Ascending aorta (tissue), 2 donors: ENCODE measurements at regions not wholly inside any gene's neighbourhood (a gene's known extent, or its start where the extent isn't known, plus 50 kb on each side); places are given as distances from the start of the nearest gene placed in this dataset.

ENCODE experiments used
- DNase-seq, 2 donors: peaks; one replicate each; pipeline ENCODE4 v3.0.0-alpha.2; 2019; ENCODE audit warnings: low spot score in 2 of 2
- H3K27ac ChIP-seq, 2 donors: fragments of 200-600 bp; sonication (generic); one replicate each; pipeline ENCODE4 v1.5.1; 2016 to 2017; ENCODE audit warnings: mild to moderate bottlenecking in 1 of 2
- H3K27me3 ChIP-seq: fragments of 200-600 bp; sonication (generic); one replicate; pipeline ENCODE4 v1.5.1; 2017
- H3K36me3 ChIP-seq, 2 donors: fragments of 200-600 bp; sonication (generic); one replicate each; pipeline ENCODE4 v1.5.1; 2016
- H3K4me1 ChIP-seq, 2 donors: fragments of 200-600 bp; sonication (generic); one replicate each; pipeline ENCODE4 v1.5.1; 2016 to 2017; ENCODE audit warnings: mild to moderate bottlenecking in 1 of 2
- H3K4me3 ChIP-seq, 2 donors: fragments of 200-600 bp; sonication (generic); one replicate each; pipeline ENCODE4 v1.5.1; 2016 to 2017; ENCODE audit warnings: mild to moderate bottlenecking in 1 of 2
- H3K9me3 ChIP-seq, 2 donors: fragments of 200-600 bp; sonication (generic); one replicate each; pipeline ENCODE4 v1.5.1; 2016
- CTCF ChIP-seq, 3 experiments: fragments of 200-600 bp in 2 of 3; fragments of 450-650 bp in 1 of 3; sonication (generic) in 2 of 3; IDR thresholded peaks; one replicate each; pipeline ENCODE4 v1.5.1; 2016 to 2019; ENCODE audit warnings: antibody characterized with exemption in 3 of 3, mild to moderate bottlenecking in 1 of 3, moderate library complexity in 1 of 3
- intact Hi-C: fragments of 100-400 bp; cut with DNase I; formaldehyde crosslinking; loops from one replicate; pipeline ENCODE4 v1.15.1; 2023

- peaks cover 0 to 2% of the 10 kb centered on the region in 2 donors for H3K4me1 ChIP-seq
- no peaks in the 10 kb centered on the region for H3K27me3 ChIP-seq
- no peak overlapping the region for H3K27ac ChIP-seq
- intact Hi-C loops, result no loop called here
- H3K9me3 ChIP-seq, result no peaks in the 10 kb centered on the region
- no peak for DNase-seq
- H3K4me3 ChIP-seq, result no peak overlapping the region
- no peaks in the 10 kb centered on the region for H3K36me3 ChIP-seq
- TF ChIP-seq CTCF (IDR thresholded peaks at IDR 0.05), result no peak
These were observed 121.4 kb upstream of the ZNF618 start for GRCh38 chr9:113754739-113755138.

- no peak for DNase-seq
- H3K9me3 ChIP-seq, result no peaks in the 10 kb centered on the region
- H3K27ac ChIP-seq, result no peak overlapping the region
- intact Hi-C loops, result no loop called here
- H3K4me1 ChIP-seq, result peaks cover 0 to 2% of the 10 kb centered on the region in 2 donors
- H3K36me3 ChIP-seq, result no peaks in the 10 kb centered on the region
- H3K27me3 ChIP-seq, result no peaks in the 10 kb centered on the region
- H3K4me3 ChIP-seq, result no peak overlapping the region
- TF ChIP-seq CTCF (IDR thresholded peaks at IDR 0.05), result no peak
These were observed 120.7 kb upstream of the ZNF618 start for GRCh38 chr9:113755433-113755832.

- Histone ChIP-seq H3K36me3 (no peaks in the 10 kb centered on the region), H3K27me3 (no peaks in the 10 kb centered on the region), H3K9me3 (no peaks in the 10 kb centered on the region), H3K4me1 (peaks cover 0 to 2% of the 10 kb centered on the region in 2 donors), H3K27ac (no peak overlapping the region), H3K4me3 (no peak overlapping the region)
- intact Hi-C loops, result no loop called here
- no peak for DNase-seq
- TF ChIP-seq CTCF (IDR thresholded peaks at IDR 0.05), result no peak
These were observed 119.5 kb upstream of the ZNF618 start for GRCh38 chr9:113756476-113757192.

- Histone ChIP-seq H3K4me3 (no peak overlapping the region), H3K36me3 (no peaks in the 10 kb centered on the region), H3K27me3 (no peaks in the 10 kb centered on the region), H3K4me1 (no peaks in the 10 kb centered on the region), H3K27ac (no peak overlapping the region), H3K9me3 (no peaks in the 10 kb centered on the region)
- intact Hi-C loops, result no loop called here
- DNase-seq, result no peak
- TF ChIP-seq CTCF (IDR thresholded peaks at IDR 0.05), result no peak
These were observed 112.7 kb upstream of the ZNF618 start for GRCh38 chr9:113763429-113763828.

GRCh38 chr9:113764572-113764971 is 111.5 kb upstream of the ZNF618 start:
- no peaks in the 10 kb centered on the region for H3K27me3 ChIP-seq
- H3K4me3 ChIP-seq, result no peak overlapping the region
- no peaks in the 10 kb centered on the region for H3K9me3 ChIP-seq
- TF ChIP-seq CTCF (IDR thresholded peaks at IDR 0.05), result no peak
- peaks cover 0 to 3% of the 10 kb centered on the region in 2 donors for H3K4me1 ChIP-seq
- H3K27ac ChIP-seq, result no peak overlapping the region
- H3K36me3 ChIP-seq, result no peaks in the 10 kb centered on the region
- no peak for DNase-seq
- intact Hi-C loops, result no loop called here

- H3K9me3 ChIP-seq, result no peaks in the 10 kb centered on the region
- TF ChIP-seq CTCF (IDR thresholded peaks at IDR 0.05), result no peak
- no peaks in the 10 kb centered on the region for H3K36me3 ChIP-seq
- DNase-seq, result no peak
- intact Hi-C loops, result no loop called here
- no peak overlapping the region for H3K27ac ChIP-seq
- no peaks in the 10 kb centered on the region for H3K27me3 ChIP-seq
- H3K4me1 ChIP-seq, result peaks cover 0 to 16% of the 10 kb centered on the region in 2 donors
- H3K4me3 ChIP-seq, result no peak overlapping the region
These were observed 106.7 kb upstream of the ZNF618 start for GRCh38 chr9:113769412-113769811.
